SK-N-SH treated with all-trans-retinoic acid at 6 μM for 48 hours (cell line): ENCODE measurements at regions not wholly inside any gene's neighbourhood (a gene's known extent, or its start where the extent isn't known, plus 50 kb on each side); places are given as distances from the start of the nearest gene placed in this dataset.

Experiments
- ARNTL ChIP-seq: fragments of 450-650 bp; formaldehyde crosslinking; IDR thresholded peaks from 2 replicates; pipeline ENCODE4 v1.5.0; 2020; ENCODE audit warnings: low read depth, mild to moderate bottlenecking, moderate library complexity, borderline replicate concordance
- CREB5 ChIP-seq: fragments of 250-450 bp; sonication (Bioruptor Pico); IDR thresholded peaks from 2 replicates; pipeline ENCODE4 v1.5.1; 2020; ENCODE audit warnings: low read depth, mild to moderate bottlenecking, moderate library complexity
- CSDC2 ChIP-seq: fragments of 250-450 bp; sonication (Bioruptor Pico); IDR thresholded peaks from 2 replicates; pipeline ENCODE4 v1.5.0; 2020; ENCODE audit warnings: mild to moderate bottlenecking, moderate library complexity
- CSRNP3 ChIP-seq: fragments of 250-450 bp; sonication (Bioruptor Pico); IDR thresholded peaks from 2 replicates; pipeline ENCODE4 v1.5.1; 2021; ENCODE audit warnings: mild to moderate bottlenecking, moderate library complexity
- GLIS3 ChIP-seq: fragments of 250-450 bp; sonication (Bioruptor Pico); IDR thresholded peaks from 2 replicates; pipeline ENCODE4 v1.5.0; 2020; ENCODE audit warnings: mild to moderate bottlenecking, moderate library complexity
- ISL1 ChIP-seq: fragments of 250-450 bp; sonication (Bioruptor Pico); IDR thresholded peaks from 2 replicates; pipeline ENCODE4 v2.1.2; 2022; ENCODE audit warnings: mild to moderate bottlenecking, moderate library complexity
- OSR1 ChIP-seq: fragments of 250-450 bp; sonication (Bioruptor Pico); IDR thresholded peaks from 2 replicates; pipeline ENCODE4 v1.8.0; 2022; ENCODE audit warnings: moderate library complexity, mild to moderate bottlenecking, inconsistent platforms
- PATZ1 ChIP-seq: fragments of 250-450 bp; sonication (Bioruptor Pico); IDR thresholded peaks from 2 replicates; pipeline ENCODE4 v1.8.0; 2020; ENCODE audit warnings: mild to moderate bottlenecking, moderate library complexity, borderline replicate concordance
- RARB ChIP-seq: fragments of 250-450 bp; sonication (Bioruptor Pico); IDR thresholded peaks from 2 replicates; pipeline ENCODE4 v1.8.0; 2021; ENCODE audit warnings: mild to moderate bottlenecking, moderate library complexity
- TSHZ2 ChIP-seq: fragments of 250-450 bp; sonication (Bioruptor Pico); IDR thresholded peaks from 2 replicates; pipeline ENCODE4 v1.5.0; 2020; ENCODE audit warnings: mild to moderate bottlenecking, moderate library complexity
- ZC3H10 ChIP-seq: fragments of 250-450 bp; sonication (Bioruptor Pico); IDR thresholded peaks from 2 replicates; pipeline ENCODE4 v1.5.1; 2021; ENCODE audit warnings: mild to moderate bottlenecking, moderate library complexity
- ZFP3 ChIP-seq: fragments of 250-450 bp; sonication (Bioruptor Pico); IDR thresholded peaks from 2 replicates; pipeline ENCODE4 v1.5.0; 2020; ENCODE audit warnings: mild to moderate bottlenecking, moderate library complexity
- ZFP30 ChIP-seq: fragments of 450-650 bp; formaldehyde crosslinking; IDR thresholded peaks from 2 replicates; pipeline ENCODE4 v1.5.0; 2022; ENCODE audit warnings: mild to moderate bottlenecking, moderate library complexity
- ZNF70 ChIP-seq: fragments of 450-650 bp; formaldehyde crosslinking; IDR thresholded peaks from 2 replicates; pipeline ENCODE4 v1.5.0; 2020; ENCODE audit warnings: mild to moderate bottlenecking, moderate library complexity

- TF ChIP-seq PATZ1 (CRISPR knock-in tag): no peak
- no peak for TF ChIP-seq RARB (CRISPR knock-in tag)
- TF ChIP-seq ARNTL (CRISPR knock-in tag): no peak
- TF ChIP-seq ZFP3: no peak
- TF ChIP-seq ZFP30 (CRISPR knock-in tag): no peak
- no peak for TF ChIP-seq CSDC2 (CRISPR knock-in tag)
- no peak for TF ChIP-seq ZNF70
- no peak for TF ChIP-seq ZC3H10 (CRISPR knock-in tag)
- no peak for TF ChIP-seq TSHZ2 (CRISPR knock-in tag)
- TF ChIP-seq CREB5 (CRISPR knock-in tag): no peak
- no peak for TF ChIP-seq GLIS3 (CRISPR knock-in tag)
- TF ChIP-seq CSRNP3 (CRISPR knock-in tag): no peak
- no peak for TF ChIP-seq OSR1
- TF ChIP-seq ISL1 (CRISPR knock-in tag): no peak
Observed at GRCh38 chr10:130777507-130778165, 533.9 kb downstream of the TCERG1L start.
